WI38 (cell line): ENCODE measurements at regions not wholly inside any gene's neighbourhood (a gene's known extent, or its start where the extent isn't known, plus 50 kb on each side); places are given as distances from the start of the nearest gene placed in this dataset.
"Not testable (repeated sequence)": the region's sequence is repeated elsewhere in the genome, so short reads cannot be mapped to it uniquely, and the experiment has no call there.

Experiments
- H3K4me3 ChIP-seq: 2 replicates; pipeline ENCODE4 v1.5.1; 2011; ENCODE audit warnings: low read depth, mild to moderate bottlenecking, control low read depth, low read length
- TF ChIP-seq, protein P1 (sequence below): IDR thresholded peaks from 2 replicates; pipeline ENCODE4 v1.5.1; 2012; ENCODE audit warnings: low read depth, mild to moderate bottlenecking, control low read depth, low read length

DNA sequence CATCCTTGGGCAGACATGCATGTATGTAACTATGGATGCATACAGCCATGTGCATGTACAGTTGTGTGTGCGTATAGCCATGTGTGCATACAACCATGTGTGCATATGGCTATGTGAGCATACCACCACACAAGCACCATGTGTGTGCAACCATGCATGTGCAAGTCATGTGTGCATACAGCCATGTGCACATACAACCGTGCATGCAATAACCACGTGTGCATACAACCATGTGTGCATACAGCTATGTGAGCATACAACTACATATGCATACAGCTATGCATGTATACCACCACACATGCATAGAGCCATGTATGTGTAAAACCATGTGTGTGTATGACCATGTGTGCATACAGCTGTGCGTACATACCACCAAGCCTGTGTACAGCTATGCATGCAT lies 185.7 kb downstream of the BANP start:
- H3K4me3 ChIP-seq = not testable (repeated sequence)

DNA sequence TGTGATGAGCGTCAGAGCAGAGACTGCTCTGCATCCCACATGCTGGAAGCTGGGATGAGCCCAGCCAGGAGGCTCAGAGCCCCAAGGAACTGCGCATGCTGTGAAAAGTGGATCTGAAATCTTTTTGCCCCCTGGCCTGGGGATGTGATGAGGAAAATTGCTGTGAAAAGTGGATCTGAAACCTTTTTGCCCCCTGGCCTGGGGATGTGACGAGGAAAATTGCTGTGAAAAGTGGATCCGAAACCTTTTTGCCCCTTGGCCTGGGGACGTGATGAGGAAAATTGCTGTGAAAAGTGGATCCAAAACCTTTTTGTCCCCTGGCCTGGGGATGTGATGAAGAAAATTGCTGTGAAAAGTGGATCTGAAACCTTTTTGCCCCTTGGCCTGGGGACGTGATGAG lies 187.9 kb downstream of the BANP start:
- not testable (repeated sequence) for H3K4me3 ChIP-seq

DNA sequence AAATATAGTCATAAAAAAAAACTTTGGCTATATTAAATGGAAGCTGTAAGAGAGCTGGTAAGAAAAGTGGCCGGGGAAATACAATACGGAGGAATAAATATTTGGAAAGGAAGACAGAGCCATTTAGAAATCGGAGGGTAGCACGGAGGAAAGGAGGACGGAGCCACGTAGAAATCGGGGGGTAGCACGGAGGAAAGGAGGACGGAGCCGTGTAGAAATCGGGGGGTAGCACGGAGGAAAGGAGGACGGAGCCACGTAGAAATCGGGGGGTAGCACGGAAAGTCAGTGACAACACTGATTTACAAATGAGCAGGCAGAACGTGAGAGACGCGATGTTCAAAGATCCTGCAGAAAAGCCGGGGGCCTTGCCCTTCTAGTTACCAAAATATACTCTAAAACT lies 189.0 kb downstream of the BANP start:
- not testable (repeated sequence) for H3K4me3 ChIP-seq

DNA sequence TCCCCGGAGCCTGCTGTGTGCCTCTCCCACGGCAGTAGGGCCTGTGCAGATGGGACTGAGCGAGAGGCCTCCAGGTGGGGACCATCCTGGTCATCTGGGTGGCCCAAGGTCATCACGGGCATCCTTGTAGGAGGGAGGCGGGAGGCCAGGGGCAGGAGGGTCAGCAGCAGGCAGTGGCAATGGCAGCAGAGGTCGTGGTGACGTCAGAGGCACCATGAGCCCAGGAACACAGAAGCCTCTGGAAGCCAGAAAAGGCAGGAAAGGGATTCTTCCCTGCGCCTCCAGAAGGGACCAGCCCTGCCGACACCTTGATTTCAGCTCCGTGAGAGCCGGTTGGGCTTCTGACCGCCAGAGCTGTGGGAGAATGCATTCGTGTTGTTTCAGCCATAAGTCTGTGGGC lies 190.3 kb downstream of the BANP start:
- TF ChIP-seq, protein P1, sequence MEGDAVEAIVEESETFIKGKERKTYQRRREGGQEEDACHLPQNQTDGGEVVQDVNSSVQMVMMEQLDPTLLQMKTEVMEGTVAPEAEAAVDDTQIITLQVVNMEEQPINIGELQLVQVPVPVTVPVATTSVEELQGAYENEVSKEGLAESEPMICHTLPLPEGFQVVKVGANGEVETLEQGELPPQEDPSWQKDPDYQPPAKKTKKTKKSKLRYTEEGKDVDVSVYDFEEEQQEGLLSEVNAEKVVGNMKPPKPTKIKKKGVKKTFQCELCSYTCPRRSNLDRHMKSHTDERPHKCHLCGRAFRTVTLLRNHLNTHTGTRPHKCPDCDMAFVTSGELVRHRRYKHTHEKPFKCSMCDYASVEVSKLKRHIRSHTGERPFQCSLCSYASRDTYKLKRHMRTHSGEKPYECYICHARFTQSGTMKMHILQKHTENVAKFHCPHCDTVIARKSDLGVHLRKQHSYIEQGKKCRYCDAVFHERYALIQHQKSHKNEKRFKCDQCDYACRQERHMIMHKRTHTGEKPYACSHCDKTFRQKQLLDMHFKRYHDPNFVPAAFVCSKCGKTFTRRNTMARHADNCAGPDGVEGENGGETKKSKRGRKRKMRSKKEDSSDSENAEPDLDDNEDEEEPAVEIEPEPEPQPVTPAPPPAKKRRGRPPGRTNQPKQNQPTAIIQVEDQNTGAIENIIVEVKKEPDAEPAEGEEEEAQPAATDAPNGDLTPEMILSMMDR = no peak
- no peak overlapping the region for H3K4me3 ChIP-seq

DNA sequence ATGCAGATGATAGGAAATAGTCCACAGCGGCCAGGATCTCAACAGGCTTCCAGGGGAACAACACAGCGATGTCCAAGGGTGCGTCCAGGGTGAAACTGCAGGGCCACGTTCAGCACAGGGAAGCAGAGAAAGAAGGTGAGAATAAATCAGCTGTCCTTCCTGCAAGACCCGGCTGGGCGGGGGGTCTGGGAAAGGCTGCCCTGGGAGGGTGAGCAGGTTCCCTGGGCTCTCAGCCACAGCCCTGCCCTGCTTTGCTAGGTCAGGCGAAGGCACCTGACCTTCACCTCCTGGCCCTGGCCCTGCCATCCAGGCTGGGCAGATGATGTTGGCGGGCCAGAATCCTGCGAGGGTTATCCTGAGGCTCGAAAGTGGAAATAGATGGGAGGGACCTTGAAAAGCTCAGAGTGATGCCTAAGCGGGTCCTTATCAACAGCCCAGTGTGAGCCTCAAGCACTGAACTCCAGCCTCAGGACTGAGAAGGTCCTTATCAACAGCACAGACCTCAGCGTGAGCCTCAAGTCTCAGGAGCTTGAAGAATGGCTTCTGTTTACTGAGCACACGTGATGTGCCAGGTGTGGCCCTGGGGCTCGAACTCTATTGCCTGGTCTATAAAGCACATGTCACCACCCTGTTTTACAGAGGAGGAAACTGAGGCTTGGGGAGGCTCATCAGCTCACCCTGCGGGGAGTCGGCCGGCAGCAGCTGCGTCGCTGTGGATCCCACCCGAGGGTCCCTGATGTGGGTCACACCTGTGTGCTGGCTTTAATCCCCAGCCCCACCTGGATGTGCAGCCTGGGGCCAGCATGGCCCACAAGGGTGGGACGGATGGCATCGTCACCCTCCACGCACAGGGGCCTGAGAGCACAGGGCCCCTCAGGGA lies 191.1 kb downstream of the BANP start:
- not testable (repeated sequence) for H3K4me3 ChIP-seq

DNA sequence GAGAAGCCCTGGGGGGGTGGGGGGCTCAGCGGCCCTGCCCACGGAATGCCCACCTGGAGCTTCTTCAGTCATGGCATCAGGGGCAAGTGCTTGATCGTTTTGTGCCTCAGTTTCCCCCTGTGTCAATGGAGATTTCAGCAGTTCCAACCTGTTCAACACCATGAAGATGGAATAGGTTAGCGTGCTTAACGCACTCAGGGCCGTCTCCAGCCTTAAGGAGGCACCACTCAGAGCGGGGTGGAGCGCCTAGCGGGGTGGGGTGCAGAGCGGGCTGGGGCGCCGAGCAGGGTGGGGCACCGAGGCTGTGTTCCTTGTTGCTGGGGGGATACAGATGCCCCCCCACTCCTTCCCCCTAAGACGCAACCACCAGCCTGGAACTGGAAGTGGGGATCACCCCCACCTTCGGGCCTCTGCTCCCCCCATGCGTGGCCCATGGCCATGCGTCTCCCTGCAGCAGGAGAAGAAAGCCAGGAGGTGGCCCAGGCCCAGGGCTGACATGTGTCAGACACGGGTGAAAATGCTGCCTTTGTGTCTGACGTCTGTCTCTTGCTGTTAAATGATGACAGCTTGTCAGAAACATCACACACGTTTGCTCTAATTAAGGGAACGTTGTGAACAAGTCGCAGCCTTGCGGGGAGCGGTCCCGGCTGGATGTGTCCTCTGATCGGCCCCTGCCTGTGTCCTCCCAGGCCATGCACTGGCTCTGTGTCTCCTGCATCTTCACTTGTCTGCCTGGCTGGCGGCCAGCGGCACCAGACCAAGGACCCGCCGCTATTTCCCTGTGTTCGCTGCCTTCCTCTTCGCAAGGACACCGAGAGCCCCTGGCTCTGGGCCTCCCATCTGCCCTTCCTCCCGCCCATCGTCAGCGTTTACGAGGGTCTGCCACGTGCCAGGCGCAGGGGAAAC lies 192.1 kb downstream of the BANP start:
- not testable (repeated sequence) for H3K4me3 ChIP-seq

DNA sequence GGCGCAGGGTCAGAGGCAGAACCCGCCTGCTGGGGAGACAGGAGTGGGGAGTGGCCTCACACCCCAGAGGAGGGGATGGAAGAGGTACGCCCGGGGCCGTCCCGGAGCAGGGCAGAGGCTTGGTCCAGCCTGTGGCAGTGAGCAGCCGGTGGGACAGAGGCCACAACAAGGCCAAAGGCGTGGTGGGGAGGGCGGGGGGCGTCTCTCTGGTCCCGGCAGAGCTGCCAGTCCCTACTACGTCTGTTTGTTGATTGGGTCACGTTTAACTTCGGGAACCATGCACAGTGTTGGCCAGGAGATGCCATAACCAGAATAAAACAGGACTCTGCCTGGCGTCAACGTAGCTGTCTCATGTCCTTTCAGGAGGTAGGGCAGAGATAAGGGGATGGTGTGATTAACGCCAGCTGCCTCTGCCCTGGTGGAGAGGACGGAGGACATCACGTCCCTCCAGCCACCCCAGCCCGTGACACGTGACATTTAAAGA lies 192.8 kb downstream of the BANP start:
- TF ChIP-seq, protein P1 = no peak
- H3K4me3 ChIP-seq = no peak overlapping the region

DNA sequence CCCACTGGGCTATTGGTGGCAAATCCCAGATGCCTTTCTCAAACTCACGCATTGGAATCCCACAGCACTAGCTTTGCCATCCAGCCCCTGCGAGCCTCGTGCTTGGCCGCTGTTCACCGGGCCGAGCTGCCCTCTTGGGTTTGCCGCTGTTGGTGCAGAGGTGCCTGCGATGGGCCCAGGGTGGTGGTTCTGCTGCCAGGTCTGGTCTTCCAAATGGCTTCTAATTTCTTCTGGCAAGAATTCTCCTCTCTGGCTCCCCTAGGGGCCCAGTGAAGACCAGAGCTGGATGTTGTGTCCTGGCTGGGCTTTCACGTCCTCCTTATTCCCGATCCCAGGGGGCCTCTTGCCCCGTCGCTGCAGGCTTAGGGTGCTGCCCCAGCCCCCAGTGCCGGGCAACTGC lies 194.1 kb downstream of the BANP start:
- not testable (repeated sequence) for H3K4me3 ChIP-seq

DNA sequence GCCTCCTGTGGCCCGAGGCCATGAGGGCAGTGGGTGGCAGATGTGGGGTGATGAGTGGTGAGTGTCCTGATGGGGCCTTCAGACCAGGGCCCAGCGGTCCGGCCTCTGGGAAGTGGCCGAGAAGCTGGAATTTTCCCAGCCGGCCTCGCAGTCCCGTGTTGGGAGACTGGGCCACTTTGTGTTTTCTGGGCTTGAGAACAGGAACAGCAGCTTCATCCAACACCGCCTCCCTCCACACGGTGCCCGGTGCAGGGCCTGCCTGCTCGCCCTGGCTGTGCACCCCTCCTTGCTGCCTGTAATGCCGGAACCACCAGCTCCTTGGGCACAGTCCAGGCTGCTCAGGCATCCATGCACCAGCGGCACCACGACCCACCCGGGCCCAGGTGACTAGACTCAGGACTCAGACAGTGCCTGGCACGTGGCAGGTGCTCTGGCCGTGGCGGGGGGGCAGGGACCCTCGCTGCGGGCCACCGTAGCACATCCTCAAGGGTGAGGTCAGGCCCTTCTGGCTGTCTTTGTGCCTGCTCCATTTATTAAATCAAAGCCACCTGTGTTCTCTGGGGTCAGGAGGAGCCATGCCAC lies 194.7 kb downstream of the BANP start:
- not testable (repeated sequence) for H3K4me3 ChIP-seq

DNA sequence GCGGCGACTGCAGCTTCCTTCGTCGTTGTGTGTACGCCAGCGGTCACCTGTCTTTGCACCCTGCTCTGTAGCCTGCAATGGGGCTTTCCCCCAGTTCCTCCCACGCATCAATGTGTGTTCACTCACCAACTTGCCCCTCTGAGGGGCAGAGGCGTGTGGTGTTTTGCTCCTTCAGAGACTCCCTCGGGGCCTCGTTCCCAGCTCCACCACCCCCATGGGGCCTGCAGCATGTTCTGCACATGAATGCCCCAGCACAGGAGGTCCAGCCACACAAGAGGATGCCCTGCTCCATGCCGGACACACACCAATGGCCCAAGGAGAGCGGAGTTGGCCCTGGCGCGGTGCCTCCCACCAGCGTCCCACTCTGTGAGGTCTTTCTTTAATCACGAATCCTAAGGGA lies 196.8 kb downstream of the BANP start:
- not testable (repeated sequence) for H3K4me3 ChIP-seq

DNA sequence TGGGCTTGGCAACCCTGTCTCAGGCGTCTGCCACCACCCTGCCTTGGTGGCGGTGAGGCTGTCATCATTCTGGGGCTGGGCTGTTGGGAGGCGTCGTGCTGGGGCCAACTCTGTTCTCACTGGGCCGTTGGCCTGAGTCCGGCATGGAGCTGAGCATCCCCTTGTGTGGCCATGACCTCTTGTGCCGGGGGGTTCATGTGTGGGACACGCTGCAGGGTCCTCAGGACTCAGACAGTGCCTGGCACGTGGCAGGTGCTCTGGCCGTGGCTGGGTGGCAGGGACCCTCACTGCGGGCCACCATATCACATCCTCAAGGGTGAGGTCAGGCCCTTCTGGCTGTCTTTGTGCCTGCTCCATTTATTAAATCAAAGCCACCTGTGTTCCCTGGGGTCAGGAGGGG lies 197.4 kb downstream of the BANP start:
- not testable (repeated sequence) for H3K4me3 ChIP-seq

DNA sequence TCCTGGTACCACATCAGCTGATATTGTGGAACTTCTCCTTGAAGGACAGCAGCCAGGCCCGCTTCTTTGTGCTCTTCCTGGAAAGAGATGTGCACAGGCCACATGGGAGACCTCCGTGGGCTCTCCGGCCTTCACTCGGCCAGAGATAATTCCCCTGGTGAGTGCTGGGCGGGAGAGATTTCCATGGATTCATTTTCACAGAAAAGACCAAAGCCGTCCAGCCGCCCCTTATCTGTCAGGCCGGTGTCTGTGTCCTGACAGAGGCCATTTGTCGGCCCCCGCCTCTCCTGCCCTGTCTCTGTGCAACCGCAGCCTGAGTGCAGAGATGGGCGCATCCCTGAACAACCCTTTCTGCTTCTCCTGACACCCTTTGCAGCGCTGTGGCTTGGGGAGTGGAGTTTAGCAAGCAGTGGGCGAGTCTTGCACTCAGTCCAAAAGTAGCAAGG lies 197.9 kb downstream of the BANP start:
- not testable (repeated sequence) for H3K4me3 ChIP-seq

DNA sequence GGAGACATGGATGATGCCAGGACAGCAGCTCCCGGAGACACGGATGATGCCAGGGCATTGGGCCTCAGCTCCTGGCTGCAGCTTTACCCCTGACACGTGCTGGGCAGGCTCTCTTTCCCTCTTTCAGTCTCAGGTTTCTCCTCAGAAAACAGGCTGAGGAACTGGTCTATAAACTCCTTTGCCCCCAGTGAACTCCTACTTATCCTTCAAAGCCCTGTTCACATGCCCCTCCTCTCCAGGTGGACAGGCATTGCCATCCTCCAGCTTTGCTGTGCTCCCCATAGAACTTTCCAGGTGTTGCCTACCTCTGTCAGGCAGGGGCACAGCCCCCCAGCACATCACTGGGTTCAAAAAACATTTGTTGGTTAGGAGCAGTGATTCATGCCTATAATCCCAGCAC lies 198.4 kb downstream of the BANP start:
- not testable (repeated sequence) for H3K4me3 ChIP-seq

DNA sequence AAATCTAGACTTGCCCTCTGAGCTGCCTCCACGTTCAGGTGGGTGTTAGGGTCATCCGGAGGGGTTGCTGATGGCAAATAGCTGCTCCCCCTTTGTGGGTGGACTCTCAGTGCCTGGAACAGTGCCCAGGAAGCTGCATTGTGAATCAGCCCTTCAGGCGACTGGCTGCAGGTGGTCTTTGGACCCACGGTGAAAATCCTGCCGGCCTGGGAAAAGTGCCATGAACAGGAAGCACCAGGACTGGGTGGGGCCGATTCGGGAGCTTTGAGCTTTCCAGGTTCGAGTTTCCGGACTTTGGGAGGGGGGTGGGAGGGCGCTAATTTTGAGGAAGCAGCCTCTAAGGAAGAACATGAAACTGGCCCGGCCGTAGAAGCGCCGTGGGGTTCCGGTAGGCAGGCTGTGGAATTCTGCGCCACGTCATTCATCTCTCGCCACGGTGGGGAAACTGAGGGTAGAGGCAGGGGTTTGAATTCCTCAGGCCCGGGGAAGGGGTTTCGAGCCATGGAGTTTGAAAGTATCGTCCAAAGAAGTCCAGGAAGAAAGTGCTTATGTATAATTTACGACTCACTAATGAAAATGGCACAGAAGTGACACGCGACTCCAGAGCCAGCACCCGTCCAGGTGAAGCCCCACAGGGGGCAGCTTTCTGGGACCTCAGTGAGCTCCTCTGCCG lies 199.4 kb downstream of the BANP start:
- H3K4me3 ChIP-seq = not testable (repeated sequence)

DNA sequence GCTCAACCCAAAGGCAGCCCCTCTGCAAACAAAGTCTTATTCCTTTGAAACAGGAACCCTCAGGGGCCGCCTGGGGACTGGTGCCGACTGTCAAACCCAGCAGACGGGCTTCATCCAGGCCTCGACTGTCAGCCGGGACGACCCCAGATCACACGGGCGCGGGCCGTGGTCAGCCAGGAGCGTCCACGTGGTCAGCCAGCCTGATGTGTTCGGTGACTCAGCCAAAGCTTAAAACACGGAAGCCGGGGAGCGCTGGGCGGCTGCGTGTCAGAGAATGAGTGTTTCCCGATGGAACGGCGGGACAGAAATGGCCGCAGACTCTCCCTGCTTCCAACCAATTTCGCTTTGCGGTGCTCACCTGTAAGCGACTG lies 199.9 kb downstream of the BANP start:
- H3K4me3 ChIP-seq = not testable (repeated sequence)

DNA sequence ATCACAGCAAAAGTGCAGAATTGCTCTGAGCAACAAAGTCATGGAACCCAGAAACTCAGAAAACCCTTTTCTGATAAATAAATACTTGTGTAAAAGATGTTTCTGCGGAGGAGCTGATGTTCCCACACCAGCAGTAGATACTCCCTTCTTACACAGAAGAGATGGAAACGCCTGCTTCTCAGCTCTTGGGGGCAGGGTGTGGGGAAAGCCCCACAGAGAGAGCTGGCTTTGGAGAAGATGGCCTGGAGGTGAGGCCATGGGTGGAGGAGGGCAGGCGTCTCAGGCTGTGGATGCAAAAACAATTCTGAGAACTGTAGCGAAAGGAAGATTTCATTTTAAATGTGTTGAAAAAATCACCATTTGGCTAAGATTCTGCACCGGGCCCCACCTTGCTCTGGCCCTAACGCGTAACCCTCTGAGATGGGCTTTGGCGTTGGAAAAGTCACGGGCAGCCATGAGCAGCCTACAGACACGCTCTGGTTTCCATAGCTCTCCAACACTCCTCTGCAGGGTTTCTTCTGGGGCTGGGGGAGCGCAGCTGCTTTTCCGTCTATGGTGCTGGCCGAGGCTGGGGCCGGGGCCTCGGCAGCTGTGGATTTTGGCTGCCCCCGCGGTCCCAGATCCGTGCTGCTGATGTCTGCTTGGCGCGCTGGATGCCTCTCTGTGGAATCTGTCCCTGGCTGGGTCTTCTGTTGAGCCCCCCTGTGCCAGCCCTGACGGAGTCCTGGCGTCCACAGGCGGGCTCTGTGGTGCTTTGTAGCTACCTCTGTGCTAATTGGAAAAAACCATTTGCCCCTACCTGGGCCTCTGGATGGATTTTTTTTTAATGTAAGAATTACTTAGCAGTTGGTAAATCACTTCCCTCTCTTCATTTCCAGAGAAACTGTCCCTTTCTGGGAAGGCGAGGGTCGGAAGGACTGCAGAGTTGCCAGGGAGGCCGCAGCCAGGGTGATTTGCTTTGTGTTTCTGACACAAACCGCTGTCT lies 200.9 kb downstream of the BANP start:
- not testable (repeated sequence) for H3K4me3 ChIP-seq
